HUDEP-2 (cell line): ENCODE measurements at regions not wholly inside any gene's neighbourhood (a gene's known extent, or its start where the extent isn't known, plus 50 kb on each side); places are given as distances from the start of the nearest gene placed in this dataset.
"Not testable (repeated sequence)": the region's sequence is repeated elsewhere in the genome, so short reads cannot be mapped to it uniquely, and the experiment has no call there.

Experiments used
- DNase-seq, 76 experiments: peaks; one replicate each; lab custom pipeline; 2025; ENCODE audit not compliant: unreplicated experiment in 76 of 76; lab: John Stamatoyannopoulos, UW

GRCh38 chr5:75951716-75952115 is 131.5 kb upstream of the SV2C start:
- no peak for DNase-seq

- DNase-seq, result no peak
These were observed 132.0 kb upstream of the SV2C start for GRCh38 chr5:75951158-75951557.

- DNase-seq, result no peak
These were observed 134.7 kb upstream of the SV2C start for GRCh38 chr5:75948438-75948837.

GRCh38 chr5:75940418-75940817 is 142.8 kb upstream of the SV2C start:
- no peak for DNase-seq

GRCh38 chr5:75935572-75935971 is 147.6 kb upstream of the SV2C start:
- DNase-seq, result no peak

GRCh38 chr5:75933489-75933888 is 149.7 kb upstream of the SV2C start:
- DNase-seq, result peak in 2 of 76 experiments; percentile 1 to 9

GRCh38 chr5:75931175-75931574 is 152.0 kb upstream of the SV2C start:
- DNase-seq, result no peak

GRCh38 chr5:75928992-75929391 is 154.2 kb upstream of the SV2C start:
- no peak for DNase-seq

GRCh38 chr5:75922480-75922879 is 160.7 kb upstream of the SV2C start:
- DNase-seq, result no peak

- DNase-seq, result no peak
These were observed 162.2 kb upstream of the SV2C start for GRCh38 chr5:75921011-75921410.

GRCh38 chr5:75916144-75916543 is 167.0 kb upstream of the SV2C start:
- DNase-seq, result no peak

- DNase-seq, result no peak
These were observed 174.0 kb upstream of the SV2C start for GRCh38 chr5:75909223-75909622.

- no peak for DNase-seq
These were observed 175.5 kb upstream of the SV2C start for GRCh38 chr5:75907651-75908050.

- no peak for DNase-seq
These were observed 177.2 kb upstream of the POC5 start for GRCh38 chr5:75894482-75894881.

GRCh38 chr5:75891736-75892135 is 174.5 kb upstream of the POC5 start:
- no peak for DNase-seq

- no peak for DNase-seq
These were observed 173.8 kb upstream of the POC5 start for GRCh38 chr5:75891020-75891419.

GRCh38 chr5:75890546-75890945 is 173.3 kb upstream of the POC5 start:
- DNase-seq, result no peak

- DNase-seq, result no peak
These were observed 169.5 kb upstream of the POC5 start for GRCh38 chr5:75886706-75887105.

- DNase-seq, result peak in 1 of 76 experiments; percentile 1
These were observed 168.8 kb upstream of the POC5 start for GRCh38 chr5:75885849-75886596.

GRCh38 chr5:75885321-75885720 is 168.1 kb upstream of the POC5 start:
- DNase-seq, result no peak

- DNase-seq, result no peak
These were observed 152.7 kb upstream of the POC5 start for GRCh38 chr5:75869891-75870290.

GRCh38 chr5:75862872-75863271 is 145.6 kb upstream of the POC5 start:
- no peak for DNase-seq

GRCh38 chr5:75859621-75860020 is 142.4 kb upstream of the POC5 start:
- not testable (repeated sequence) for DNase-seq
